GM19328 (cell line): ENCODE measurements at regions not wholly inside any gene's neighbourhood (a gene's known extent, or its start where the extent isn't known, plus 50 kb on each side); places are given as distances from the start of the nearest gene placed in this dataset.

ENCODE experiments used
- ATAC-seq: cut with Tn5 transposase; IDR thresholded peaks from one replicate; pipeline ENCODE4 v1.9.1; 2021; ENCODE audit warnings: mild to moderate bottlenecking, moderate library complexity; ENCODE audit not compliant: unreplicated experiment

DNA sequence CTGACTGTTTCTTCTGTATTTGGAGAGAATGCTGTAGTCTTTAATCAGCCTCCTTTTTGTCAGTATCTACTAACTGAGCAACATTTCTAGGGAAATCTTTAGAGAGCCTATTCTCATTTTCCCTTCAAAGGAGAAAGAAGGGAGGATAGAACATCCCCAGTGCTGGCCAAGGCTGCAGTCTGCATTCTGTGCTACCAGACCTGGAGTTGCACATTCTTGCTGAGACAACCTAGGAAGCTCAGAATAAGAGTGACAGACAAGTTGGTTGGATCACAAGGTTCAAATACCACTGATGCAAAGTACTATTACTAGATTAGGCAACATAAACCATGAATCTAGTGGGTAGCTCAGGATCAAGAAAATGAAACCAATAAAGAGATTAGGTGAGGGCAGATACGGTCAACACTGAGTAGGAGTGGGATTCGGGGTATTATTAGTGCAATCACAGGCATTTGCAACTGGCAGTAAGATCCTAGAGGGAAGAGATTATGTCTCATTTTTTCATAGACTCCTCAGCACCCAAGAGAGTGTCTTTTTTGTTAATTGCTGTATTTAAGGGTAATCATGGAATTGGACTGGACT lies 213.5 kb upstream of the FAM83B start:
- ATAC-seq, result no peak

DNA sequence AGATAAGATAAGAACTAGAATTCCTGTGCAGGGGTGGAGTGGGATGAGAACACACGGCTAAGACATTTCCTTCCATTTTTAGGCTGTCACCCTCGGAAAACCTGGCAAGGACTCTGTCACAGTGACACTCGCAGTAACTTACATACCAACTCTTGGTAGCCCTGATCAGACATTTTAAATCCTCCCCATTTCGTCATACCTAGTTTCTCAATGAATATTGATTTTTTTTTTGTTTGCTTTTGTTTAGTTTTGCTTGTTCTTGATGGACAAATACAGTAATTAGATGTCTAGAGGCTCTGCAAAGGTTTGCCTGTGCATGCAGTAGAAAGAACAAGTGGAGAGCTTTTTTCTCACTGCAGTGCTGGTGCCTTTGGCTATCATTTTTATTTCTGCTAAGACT lies 213.0 kb upstream of the FAM83B start:
- ATAC-seq, result no peak

DNA sequence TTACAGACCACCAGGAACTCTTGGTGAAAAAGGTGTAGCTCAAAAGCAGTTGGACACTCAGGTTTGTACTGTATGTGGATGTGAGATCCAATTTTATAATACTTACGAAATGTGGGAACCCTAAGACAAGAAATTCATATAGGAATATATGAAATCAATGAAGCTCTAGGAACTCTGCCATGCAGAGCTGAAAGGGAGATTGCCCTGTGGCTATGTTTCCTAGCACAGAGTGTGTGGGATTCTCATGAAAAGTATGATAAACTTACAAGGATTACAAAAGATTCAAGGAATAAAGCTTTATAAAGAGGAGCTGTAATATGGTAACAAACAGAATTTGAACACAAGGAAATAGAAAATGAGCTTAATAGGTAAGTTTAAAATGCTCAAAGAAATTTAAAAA lies 205.7 kb upstream of the FAM83B start:
- no peak for ATAC-seq

DNA sequence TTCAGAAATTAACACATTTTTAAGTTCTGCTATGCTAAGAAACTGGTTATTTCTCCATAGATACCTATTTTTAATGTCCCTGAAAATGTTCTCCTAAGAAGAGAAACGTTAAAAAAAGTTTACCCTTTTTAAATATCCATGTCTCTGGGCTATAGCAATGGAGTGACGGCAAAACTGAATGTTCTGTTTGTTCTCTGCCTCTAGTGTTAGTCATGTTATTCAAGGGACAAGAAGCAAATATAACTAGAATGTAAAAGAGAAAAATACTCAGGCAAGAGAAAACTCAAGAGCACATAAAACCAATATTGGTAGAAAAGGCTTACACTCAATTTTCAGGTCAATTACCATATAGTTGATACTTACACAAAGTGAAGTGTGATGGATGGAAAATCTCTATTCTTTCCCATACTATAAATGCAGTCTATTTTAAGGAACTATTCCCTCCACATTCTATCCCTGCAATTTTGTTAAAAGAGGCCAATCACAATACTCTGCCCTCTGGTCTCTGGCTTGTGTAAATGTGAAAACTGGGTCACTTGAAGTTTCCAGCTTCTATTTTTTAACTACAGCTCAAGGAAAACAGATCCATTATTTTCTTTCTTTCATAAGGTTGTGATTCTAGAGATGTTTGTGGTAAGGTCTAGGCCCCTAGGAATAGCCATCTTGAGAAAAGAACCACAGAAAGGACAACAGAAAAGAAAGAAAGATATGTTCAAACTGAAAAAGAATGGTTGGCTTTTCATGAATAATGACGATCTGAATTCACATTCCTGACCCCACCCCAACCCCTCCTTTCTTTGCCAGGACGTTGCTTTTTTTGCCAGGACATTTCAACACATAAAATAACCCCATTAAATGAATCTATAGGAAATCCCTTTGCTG lies 200.3 kb upstream of the FAM83B start:
- ATAC-seq, result no peak

DNA sequence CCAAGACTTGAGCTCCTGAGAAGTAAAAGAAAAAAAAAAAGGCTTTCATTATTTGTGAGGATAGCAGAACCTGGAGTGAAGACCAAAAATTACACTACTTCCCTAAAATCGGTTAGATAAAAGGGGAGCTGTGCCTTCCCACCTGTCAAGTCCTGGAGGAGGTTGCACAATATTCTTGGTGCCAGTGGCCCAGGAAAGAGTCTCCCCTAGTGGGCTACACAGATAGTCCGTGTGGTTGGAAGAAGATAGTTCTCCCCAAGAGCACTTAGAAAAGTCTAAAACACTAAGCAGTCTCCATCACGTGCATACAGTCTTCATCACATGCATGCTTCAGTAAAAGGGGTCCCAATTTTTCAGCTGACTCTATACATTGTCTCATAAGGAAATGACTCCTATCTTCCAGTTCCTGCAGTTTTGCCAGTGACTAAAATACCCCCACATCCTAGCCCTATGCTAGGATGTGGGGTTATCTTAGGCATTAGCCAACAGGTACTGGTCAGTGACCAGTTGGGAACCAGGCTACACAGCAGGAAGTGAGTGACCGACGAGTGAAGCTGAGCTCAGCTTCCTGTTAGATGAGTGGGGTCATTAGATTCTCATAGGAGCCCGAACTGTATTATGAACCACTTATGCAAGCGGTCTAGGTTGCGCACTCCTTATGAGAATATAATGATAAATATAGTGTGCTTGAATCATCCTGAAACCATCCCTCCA lies 199.5 kb upstream of the FAM83B start:
- ATAC-seq, result no peak

DNA sequence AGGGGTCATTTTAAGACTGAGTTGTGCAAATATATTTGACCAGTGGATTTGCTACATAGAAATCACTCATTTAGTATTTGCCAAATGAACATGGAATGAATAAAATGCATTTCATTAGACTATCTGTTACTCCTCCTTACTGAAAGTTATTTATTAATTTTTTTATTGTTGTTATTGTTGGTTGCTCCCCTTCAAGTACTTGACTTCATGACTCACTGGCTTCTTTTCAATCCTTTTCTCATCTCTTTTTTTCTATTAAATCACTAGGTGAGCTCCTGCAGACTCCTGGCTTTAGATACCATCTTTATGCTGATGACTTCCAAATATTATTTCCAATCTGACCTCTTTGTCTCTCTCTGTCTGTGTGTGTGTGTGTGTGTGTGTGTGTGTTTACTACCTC lies 192.2 kb upstream of the FAM83B start:
- ATAC-seq, result no peak

DNA sequence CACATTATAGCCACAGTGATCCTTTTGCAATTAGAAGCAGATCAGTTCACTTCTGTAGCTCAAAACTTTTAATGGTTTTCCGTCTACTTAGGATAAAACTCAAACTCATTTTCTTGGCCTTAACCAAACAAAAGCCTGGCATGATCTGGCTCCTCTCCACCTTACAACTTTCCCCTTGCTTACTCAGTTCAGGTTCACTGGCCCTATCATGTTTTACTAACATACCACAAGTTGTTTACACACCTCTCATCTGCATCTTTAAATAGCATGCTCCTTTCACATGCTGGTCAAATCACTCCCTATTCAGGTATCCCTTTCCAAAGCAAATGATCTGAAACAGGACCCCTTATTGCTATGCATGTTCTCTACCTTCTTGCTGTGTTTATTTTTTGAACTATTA lies 191.4 kb upstream of the FAM83B start:
- ATAC-seq, result no peak

DNA sequence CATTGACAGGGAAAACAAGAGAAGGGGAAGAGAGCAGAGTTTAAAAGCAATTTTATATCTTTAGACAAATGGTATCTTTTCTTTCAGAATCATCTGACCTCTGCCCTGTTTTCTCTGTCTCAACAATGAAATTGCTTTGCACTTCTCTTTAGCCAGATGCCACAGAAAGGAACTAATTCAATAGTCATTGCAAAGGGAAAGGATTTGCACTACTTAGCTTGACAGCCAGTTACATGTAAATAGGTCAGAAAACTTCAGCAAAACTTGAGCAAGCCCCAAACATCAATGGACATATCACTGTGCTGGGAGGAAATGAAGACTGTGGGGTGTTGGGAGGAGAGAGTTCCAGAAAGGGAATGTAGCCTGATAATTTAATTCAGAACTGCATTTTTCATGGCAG lies 181.3 kb upstream of the FAM83B start:
- ATAC-seq, result no peak

DNA sequence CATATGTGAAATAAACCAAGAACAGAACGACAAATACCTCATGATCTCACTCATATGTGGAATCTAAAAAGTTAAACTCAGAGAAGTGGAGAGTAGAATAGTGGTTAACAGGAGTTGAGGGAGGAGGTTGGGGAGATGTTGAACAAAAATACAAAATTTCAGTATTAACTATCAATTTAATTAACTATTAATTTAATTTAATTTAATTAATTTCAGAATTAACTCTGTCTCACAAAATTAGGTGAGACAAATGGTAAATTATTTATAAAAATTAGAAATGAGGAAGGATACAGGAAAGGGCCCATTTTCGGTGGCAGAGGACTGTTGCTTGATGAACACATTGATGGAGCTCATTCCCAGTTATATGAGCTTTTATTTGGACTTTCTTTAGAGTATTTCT lies 166.0 kb upstream of the FAM83B start:
- no peak for ATAC-seq

DNA sequence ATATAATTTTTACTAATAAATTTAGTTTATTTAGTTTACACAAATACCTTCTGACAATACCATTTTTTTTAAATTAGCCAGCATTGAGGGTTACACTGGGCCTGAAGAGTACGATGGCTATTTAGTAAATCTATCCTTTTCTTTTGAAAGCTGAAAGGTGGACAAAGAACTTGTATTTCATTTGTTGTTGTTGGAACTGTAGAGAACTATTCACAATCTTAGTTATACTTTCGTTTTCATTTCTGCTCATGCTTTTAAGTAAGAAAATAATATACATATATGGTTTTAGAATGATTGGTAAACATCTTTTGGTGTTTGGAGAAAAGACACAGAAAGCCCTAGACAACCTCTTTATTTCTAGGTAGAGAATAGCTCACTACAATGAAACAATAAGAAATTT lies 165.3 kb upstream of the FAM83B start:
- ATAC-seq, result no peak

DNA sequence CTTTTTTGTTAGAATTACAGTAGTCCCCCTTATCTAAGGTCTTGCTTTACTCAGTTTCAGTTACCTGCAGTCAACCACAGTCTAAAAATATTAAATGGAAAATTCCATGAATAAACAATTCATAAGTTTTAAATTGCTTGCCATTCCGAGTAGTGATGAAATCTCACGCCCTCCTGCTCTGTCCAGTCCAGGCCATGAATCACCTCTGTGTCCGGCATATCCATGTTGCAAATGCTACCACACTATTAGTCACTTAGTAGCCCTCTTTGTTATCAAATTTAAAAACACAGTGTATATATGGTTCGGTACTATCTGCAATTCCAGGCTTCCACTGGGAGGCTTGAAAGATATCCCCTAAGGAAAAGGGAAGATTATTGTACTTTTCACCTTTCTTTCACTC lies 164.6 kb upstream of the FAM83B start:
- no peak for ATAC-seq

DNA sequence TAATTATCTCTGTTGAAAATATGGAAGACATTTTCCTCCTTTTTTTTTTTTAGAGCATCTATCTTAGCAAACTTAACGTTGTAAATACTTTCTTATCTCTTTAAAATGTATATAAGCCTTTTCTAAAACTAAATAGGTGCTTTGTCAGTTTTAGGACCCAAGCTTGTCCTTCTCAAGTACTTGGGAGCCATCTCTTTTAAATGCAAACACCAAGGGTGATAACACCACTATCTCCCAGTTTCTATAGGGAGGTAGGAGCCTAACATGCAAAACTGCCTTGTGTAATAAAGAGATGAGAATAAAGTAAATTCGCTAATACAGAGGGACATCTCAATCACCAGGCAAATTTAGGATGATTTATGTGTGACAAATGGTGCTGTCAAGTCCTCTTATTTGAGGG lies 157.0 kb upstream of the FAM83B start:
- no peak for ATAC-seq

DNA sequence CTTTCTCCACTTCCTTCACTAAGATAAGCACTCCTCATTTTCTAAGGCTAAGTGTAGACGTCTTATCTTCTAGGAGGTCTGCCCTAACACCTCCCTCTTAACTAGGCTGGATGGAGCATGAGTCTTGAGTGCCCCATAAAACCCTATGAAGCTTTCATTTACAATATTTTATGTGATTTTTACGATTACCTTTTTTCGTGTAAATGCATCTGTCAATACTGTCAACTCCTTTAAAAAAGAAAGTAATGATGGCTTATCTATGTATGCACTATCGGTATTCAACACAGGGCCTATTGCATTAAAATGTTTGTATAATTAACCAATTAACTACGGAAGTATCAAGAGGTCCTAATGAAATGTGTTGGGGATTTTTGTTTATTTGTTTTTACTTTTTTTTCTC lies 156.0 kb upstream of the FAM83B start:
- no peak for ATAC-seq

DNA sequence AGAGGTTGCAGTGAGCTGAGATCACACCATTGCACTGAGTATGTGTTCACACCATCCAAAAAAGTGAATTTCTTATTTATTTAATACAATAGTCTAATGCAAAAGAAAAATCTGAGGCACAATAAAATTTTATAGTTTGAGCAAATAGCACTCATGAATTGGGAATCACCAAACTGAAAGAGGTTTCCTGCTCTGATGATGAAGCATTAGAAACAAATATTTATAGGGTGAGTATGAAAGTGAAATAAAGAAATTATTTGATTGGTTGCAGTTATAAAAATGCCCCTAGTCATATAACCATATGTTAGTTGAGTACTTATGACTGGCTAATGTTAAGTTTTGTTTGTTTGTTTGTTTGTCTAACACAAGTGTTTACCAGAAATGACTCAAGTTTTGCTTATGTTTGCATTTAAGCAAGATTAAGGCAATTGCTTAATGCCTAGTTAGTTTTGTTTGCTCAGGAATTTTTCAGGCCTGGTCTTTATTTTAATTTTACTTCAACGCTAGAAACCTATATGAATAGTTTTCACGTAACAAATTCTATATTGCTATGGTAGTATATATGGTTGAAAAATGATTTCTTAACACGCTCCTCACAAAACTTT lies 151.5 kb upstream of the FAM83B start:
- no peak for ATAC-seq

DNA sequence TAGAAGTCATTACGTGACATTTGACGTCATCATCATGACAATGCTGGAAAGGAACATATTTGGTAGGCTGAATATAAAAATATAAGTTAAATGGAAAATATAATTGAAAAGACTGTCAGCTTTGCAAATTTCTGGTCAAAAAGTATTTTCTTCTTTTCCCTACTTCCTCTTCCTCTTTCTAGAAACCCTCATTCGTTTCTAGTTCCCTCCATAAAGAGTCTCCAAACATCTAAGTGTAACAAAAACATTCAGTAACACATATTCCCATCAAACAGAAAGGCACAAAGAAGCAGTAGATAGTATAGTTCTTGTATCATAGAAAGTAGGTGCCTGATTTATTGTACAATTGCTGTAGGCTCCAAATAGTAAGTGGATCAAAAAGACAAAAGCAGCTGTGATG lies 150.8 kb upstream of the FAM83B start:
- ATAC-seq, result no peak

DNA sequence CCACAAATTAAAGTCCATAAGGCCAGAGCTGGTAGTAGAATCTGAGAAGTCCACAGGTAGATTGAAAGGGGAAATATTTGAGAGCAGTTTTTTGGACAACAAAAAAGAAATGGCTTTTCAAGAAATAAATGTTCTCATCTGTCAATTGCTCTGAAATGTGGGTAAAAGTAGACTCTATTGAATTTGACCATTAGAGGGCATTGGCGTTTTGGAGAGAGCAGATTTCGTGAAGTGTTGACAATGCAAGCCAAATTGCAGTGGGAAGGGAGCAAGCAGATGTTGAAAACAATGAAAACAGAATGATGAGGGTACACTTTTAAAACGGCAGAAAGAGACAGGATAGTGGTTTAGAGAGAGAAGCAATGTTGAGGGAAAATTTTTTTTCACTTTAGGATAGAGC lies 149.1 kb upstream of the FAM83B start:
- ATAC-seq, result no peak

DNA sequence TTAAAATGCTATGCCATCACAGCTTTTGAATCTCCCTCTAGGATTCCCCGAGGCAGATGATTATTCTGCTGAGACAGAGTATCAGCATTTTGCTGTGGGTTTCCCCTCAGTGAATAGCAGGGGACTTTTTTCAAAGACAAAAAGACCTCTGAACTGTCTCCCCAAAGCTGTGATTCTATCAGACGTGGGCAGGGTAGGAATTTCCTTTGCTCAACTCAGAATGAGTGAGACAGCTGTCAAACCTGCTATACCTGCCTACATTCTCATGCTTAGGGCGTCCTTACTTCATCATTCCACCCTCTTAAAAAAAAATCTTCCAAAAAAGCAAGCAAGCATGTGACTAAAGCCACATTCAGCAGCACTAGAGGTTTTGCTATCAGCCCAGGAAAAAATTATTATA lies 147.6 kb upstream of the FAM83B start:
- peak; percentile 58 for ATAC-seq

DNA sequence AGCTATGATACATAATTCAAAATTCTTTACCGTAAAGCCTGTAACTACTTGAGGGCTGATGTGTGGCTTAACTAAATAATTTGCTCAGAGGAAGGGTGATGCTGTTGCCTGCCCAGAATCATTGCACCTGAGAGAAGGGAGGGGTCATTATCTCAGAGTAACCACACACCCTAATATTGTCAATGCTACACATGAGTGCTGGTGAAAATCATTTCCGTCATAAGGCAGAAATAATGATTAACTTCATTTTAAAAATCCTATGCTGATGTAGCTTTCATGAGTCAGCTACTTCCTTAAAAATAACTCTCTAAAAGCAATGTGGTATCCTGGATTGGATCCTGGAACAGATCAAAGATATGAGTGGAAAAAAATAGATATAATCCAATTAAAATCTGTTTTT lies 146.4 kb upstream of the FAM83B start:
- ATAC-seq, result no peak

DNA sequence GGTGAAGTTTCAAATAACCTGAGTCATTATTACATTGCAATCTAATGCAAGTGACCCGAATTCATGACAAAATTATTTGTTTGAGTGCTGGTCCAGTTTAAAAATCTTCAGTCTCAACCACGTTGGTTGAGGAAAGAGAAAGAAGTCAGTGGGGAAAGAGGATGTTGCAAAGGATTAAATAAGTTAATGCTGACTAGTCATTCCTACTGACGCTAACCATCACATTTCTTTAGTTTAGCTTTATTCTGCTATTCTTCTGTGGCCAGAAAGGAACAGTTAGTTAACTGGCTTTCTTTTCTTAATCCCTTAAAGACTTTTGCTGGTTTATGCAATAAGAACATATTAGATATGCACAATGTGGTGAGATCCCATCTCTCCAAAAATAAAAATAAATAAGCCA lies 143.8 kb upstream of the FAM83B start:
- no peak for ATAC-seq

DNA sequence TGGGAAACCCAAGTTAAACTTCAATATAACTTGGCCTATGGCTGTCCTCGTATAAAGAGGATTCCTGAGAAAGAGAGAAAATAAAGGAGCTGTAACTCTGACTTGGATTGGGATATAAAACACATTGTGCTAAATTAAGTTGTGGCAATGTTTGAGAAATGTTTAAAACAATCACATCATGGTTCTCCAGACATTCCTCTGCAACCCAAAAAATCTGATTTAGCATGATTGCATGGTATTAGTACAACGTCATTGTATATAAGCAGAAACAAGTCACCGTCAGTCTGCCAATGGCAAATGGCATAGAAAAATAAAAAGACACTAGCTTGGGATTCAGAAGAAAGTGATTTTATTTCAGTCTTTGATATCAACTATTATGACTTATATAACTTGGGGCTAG lies 140.2 kb upstream of the FAM83B start:
- ATAC-seq, result no peak

DNA sequence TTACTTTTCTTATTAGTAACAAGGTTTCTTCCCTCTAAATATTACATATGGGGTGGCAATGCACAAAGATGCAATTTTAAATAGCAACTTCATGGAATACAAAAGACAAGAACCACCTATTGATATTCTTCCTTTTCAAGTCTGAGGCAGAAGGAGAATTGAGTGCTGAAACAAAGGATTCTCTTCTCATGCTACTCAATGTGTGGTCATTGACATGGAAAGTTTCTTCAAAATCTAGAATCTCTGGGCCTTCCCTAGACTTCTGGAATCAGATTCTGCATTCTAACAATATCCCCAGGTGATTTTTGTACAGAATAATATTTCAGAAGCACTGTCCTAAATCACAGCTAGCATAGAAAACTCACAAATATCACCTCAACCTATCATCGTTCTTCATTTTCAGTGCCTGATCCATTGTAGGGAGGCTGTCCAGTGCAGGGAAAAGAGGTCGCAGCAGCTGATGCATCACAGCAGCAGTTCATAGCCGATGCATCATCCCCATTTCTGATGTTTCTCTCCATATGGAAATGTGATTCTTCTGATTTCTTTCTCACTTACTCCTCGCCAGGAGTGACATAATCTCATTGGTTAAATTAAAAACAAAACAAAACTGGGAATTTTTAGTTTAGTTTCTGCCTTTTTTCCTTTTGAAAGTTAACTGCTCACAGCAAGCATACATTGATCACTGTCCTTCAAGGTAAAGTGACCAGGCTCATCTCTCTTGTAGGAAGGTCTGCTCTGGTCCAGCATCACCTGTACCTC lies 139.5 kb upstream of the FAM83B start:
- no peak for ATAC-seq
